Activated gamma-delta T cell treated with anti-CD3 and anti-CD28 coated beads, Interleukin-2, amount 50 U/mL, for 16 hours (primary cell): ENCODE measurements at regions not wholly inside any gene's neighbourhood (a gene's known extent, or its start where the extent isn't known, plus 50 kb on each side); places are given as distances from the start of the nearest gene placed in this dataset.
"Not testable (repeated sequence)": the region's sequence is repeated elsewhere in the genome, so short reads cannot be mapped to it uniquely, and the experiment has no call there.

ENCODE experiments used
- DNase-seq: peaks from one replicate; pipeline ENCODE4 v3.0.0-alpha.2; 2020; ENCODE audit warnings: low read depth

DNA sequence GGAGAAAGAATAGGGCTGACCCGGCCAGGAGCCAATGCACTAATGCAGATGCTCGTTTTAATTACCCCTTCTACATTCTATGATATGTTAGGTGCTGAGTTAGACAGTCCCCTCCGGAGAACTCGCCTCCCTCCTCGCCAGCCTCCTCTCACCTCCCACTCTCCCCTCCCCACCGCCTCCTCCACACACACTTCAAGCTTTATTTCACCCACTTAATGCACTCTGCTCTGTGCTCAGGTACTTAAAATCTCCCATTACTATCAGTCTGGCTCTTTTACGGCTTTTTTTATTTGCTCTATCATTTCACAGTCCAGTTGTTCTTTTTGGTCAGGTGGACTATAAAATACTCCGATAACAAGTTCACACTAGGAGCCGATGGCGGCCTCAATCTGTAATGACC lies 231.6 kb downstream of the TEX36 start:
- no peak for DNase-seq

DNA sequence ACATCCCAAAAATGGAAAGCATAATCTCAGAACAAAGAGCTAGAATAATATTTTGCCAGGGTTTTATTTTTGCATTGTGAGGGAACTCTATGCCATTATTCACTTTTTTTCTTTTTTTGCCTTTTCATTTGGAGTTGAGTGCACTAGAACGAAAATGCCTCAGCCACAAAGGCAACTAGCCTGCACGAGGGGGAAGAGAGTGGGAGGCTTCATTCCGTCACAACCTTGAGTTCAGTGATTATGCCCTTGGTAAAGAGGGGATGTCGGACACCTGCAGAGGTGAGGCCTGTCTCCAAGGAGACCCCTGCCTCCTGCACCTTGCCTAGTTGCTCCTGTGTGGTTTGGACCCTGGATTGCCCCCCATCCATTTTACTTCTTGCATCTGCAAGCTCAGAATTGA lies 232.7 kb downstream of the TEX36 start:
- DNase-seq = no peak

DNA sequence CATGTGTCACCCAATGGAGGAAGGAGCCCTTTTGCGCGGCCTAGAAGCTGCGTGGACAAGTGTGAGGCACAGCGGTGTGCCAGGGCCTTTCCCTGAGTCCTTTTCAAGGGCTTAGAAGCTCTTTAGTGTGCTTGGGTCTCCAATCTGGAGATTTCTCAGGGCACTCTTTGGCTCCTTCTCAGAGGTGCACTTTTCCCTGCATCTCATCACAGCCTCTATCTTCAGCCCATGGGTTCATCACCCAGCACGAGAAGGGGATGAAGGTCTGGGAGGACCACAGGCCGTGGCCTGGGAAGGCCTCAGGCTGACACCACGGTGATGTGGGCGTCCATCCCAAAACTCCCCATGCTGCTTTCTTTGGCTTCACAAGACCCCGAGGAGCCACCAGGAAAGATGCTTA lies 233.4 kb downstream of the TEX36 start:
- DNase-seq = no peak

DNA sequence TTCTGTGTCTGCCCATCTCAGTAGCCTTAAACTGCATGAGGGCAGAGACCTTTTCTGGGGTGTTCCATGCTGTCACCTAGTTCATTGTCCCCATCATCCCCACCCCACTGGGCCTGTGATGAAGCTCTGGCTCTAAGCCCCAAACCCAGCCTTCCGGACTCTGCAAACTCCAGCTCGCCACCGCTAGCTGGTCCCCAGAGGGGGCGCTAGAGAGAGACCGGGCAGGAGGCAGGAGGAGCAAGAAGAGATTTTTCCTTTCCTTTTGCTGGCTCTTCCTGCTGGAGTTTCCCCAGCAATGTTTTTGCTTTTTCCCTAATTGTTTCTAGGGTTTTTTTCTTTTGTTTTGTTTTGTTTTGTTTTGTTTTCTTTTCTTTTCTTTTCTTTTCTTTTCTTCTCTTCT lies 234.4 kb downstream of the TEX36 start:
- no peak for DNase-seq

DNA sequence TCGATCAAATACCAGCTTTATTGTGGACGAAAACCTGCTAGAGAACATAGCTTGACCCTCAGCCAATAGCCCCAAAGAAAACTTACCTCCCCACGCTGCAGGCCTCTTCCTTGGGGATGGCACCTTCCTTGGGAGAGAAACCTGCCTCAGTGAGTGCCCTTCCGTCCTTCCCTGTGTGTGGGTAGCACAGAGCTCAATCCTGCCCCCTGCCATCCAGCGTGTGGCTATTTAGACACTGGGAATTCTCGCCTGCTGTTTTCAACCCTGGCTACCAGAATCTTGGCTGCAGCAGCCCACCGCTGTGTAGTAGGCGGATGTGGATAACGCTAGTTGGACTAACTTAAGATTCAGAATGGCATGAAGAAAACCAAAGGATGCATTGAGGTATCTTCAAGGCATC lies 238.2 kb downstream of the TEX36 start:
- no peak for DNase-seq

DNA sequence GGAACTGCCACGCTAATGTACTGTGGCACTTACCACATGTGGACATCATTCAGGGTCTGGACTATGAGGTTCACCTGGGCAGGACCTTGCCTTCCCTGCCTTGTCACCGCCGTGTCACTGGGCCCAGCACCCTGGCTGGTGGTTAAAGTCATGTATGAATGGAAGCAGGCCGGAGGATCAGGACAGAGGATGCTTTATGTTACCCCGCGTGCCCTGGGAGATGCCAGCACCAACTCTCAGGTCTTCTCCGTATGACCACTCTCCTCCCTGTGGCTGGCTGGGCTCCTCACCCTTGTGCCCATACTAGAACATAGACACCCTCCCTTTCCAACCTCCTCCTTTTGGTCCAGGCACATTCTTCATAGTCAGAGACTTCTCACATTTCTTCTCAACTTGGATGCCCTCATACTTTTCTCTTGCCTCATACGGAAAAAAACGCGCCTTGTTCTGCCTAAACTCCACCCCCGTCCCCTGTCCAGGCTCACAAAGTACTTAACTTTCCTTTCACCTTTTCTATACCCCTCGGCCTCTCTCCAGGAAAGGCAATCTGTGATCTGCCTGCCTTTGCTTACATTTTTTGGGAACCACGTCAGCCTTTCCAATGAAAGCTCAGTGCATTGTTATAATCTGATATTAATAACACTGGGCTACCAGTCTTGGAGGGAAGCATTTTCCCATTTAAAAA lies 240.0 kb downstream of the TEX36 start:
- DNase-seq = no peak

DNA sequence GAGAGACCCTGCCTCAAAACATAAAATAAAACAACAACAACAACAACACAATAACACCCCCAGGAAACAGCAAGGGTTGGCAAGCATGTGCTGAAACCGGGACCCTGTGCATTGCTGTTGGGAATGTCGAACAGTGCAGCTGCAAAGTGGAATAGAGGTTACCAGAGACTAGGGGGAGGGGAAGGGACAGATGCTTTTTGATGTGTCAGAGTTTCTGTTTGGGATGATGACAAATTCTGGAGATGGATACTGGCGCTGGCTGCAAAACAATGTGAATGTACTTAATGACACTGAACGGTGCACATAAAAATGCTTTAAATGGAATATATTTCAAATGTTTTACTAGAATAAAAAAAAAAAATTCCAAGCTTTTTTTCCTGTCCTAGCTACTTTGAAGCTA lies 241.8 kb downstream of the TEX36 start:
- DNase-seq = no peak

DNA sequence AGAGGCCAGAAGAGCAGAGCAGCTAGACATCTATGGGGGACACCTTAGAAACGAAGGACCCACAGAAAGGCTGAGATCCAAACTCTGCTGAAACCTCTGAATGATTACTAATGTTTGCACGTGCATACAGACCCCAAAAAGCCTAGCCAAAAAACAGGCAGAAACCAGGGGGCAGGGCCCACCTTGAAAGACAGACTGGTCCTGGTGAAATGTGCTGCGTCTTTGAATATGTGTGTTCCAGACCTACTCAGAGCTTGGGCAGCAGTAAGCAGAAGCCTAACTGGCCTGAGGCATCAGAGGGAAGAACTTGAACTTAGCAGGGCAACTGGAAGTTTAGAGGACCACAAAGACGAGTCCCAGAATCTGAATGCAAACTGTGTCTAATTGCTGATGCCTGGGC lies 251.8 kb downstream of the TEX36 start:
- DNase-seq = no peak

DNA sequence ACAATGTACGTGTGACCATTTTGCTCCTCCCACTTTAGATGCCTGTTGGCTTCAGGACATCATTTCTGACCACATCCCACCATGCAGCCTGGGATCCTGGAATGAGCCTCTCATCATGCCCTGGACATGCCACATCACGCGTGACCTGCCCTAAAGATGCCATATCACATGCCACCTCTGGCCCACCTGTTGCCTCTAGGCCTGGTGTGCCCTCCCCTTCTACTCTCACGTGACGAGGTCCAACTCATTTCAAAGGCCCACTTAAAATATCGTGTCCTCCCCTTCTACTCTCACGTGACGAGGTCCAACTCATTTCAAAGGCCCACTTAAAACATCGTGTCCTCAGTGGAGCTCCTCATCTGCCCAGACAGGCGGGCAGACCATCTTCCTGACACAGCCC lies 254.9 kb downstream of the TEX36 start:
- no peak for DNase-seq

DNA sequence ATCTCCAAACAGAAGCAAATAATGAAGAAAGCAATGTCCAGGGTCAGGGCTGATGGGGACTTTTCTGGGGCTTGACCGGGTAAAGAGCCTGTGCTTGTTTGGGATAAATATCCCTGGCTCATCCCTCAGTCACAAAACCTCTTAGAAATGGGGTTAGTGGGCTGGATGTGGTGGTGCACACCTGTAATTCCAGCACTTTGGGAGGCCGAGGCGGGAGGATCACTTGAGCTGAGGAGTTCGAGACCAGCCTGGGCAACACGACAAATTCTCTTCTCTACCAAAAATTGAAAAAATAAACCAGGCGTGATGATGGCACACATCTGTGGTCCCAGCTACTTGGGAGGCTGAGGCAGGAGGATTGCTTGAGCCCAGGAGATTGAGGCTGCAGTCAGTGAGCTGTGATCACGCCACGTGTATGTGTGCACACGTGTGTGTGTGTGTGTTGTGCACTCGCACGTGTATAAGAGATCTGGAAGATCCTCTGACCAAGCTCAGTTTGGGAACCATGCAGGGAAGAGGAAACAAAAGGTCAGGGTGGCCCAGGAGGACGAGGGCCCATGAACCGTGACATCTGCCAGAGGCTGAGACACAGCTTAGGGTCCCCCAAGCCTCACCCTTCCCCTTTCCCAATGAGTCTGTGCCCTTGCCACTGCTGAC lies 258.6 kb downstream of the TEX36 start:
- DNase-seq = no peak

DNA sequence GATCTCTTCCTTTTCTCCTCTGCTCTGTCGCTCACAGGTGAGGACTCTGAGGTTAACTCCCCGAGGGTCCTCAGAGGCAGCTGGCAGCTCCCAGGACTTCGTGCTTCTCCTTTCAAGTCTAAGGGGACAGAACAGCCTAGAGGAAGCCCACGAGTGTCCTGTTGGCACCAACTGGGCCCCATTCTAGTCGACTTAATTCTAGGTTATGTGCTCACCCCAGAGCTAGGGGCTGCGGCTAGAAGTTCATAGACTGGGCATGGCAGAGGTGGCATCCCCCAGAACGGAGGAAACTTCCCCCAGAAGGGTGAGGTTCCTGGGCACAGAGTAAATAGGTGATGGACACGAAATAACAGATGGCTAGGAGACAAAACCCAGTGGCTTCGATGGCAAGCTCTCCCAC lies 259.4 kb downstream of the TEX36 start:
- DNase-seq = no peak

DNA sequence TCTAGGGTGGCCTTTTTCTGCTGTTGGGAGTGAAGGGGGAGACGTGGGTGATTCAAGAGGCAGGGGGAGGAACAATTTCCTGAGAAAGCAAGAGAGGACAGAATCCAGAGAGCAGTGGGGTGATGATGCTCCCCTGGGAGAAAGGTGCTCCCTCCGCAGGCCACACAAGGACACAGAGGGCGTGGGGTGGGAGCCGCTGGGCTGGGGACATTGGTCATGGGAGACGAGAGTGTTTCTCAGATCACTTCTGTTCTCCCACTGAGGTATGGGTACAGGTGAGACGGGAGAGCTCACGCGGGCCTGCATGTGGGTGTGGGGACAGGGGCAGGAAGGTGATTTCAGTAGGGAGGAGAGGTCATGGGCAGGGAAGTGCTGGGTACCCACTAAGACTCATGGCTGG lies 259.5 kb upstream of the CTBP2 start:
- no peak for DNase-seq

DNA sequence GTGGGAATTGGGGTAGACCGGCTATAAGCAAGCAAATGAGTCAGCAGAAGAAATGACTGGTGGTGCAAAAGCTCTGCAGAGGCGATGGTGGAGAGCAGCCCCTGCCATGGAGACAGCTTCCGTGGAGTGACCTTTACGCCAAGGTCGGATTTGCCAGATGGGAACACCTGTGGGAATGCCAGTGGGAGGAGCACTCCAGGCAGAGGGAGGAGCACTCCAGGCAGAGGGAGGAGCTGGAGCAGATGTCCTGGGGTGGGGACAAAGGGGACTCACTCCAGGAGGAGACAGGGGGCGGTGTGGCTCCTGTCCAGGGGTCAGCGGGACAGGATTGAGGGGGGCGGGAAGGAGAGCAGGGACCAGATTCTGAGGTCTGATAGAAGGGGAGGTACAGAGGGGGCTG lies 258.8 kb upstream of the CTBP2 start:
- no peak for DNase-seq

DNA sequence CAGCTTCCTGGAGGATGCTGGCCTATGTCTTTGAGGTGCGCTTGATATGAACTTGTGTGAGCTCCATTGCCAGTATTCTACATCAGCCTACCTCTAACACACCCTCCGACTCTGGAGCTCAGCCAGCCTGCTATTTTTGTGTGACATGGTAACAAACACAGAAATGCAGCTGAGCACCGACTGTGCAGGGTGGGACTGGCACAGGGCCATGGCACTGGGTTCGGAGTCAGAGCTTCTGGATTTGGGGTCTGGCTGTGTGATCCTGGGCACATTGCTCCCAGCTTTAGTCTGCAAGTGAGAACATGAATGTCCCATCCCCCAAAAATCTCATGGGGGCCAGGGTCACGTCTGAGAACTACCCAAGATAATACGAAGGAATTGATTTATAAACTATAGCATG lies 257.2 kb upstream of the CTBP2 start:
- no peak for DNase-seq

DNA sequence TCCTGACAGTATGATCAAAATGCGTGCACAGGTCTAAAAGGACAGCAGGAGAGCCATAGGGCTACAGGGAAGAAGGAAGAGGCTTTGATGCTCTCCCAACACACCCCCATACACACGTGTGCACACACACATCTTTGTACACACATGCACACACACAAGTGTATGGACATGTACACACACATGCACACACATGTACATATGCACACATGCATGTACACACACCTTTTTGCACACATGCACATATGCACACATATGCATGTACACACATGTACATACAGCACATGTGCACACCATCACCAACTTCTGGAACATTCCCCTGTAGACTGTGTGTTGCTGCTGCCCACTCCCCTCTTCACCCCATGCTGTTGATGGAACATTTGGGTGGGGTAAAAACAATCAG lies 255.6 kb upstream of the CTBP2 start:
- no peak for DNase-seq

DNA sequence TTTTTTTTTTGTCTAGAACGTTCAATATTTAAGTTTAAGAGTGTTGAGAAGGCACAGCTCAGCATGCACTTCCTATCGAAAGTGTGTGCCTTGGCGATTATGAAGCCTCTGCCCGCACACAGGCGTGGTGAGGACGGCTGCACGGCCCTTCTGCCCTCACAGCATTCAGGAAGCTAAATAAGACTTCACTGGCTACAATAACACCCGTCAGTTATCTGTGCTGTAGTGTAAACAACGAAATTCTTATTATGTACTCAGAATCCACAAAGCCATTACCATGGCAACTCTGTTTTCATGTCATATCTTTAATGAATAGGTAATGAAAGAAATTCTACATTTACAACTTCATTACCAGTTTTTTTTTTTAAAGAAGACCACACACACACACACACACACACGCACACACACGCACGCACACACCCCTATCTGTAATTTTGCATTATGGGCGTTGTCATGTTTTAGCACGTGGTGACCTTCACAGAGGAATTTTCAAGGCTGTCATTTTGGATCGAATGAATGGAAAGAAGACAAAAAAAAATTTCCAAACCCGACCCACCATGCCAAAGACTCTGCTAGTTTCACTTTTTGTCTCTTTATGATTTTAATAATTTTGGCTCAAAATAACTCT lies 254.8 kb upstream of the CTBP2 start:
- DNase-seq = no peak

DNA sequence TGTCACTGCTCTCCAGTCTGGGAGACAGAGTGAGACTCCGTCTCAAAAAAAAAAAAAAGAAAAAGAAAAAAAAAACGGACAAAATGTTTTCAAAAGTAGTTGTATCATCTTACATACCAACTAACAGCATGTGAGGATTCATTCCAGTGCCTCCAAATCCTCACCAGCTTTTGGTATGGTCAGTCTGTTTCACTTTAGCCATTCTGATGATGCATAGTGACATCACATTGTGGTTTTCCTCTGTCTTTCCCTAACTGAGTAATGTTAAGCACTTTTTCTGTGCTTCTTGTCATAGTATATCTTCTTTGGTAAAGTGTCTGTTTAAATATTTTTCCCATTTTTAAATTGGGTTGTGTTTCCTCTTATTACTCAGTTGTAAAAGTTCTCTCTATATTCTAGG lies 251.4 kb upstream of the CTBP2 start:
- no peak for DNase-seq

DNA sequence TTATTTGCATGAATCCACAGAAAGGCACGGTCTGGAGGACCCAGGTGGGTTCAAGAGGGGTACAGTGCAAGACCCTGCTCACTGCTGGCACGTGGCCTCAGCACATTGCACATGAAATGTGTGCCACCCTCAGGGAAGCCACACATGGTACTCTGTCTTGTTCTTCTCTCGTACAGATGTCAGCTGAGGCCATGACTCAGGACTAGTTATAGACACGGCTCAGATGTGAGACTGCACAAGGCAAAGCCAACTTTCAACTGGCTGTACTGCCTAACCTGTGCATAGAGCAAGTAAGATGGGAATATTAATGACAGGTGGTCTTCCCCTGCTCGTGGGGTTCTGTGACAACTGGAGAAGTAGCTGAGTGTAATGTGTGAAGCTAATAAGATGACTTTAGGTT lies 249.4 kb upstream of the CTBP2 start:
- DNase-seq = no peak

DNA sequence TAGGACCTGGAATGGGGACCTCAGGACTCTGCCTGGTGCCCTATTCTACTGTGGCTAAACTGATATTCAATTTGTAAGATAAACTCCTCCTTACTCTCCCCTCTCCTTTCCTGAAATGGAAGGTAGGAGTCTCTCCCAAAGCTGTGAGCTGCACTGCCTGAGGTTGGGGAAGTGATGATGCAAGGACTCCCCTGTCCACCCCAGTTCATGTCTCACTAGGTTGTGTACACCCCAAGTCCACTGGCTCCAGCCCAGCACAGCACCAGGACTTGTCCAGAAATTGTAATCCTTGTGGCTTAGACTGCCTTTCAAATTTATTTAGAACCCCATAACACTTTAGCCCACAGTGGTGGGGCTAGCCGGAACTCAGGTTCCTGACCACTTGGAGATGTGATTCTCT lies 247.2 kb upstream of the CTBP2 start:
- no peak for DNase-seq

DNA sequence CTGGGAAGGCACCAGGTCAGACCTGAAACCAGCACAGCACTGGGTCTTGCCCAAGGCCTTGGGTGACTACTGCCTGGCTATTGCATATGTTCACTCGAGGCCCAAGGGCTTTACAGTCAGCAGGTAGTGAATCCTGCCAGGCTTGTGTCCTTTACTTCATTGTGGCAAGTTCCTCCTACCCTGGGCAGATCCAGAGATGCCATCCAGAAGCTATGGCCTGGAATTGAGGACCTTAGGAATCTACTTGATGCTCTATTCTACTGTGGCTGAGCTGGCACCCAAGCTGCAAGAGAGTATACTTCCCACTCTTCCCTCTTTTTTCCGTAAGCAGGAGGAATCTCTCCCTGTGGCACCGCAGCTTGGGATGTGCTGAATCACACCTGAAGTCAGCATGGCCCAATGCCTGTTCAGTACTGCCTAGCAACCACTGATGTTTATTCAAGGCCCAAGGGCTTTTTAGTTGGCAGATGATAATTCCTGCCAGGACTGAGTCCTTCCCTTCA lies 246.7 kb upstream of the CTBP2 start:
- no peak for DNase-seq

DNA sequence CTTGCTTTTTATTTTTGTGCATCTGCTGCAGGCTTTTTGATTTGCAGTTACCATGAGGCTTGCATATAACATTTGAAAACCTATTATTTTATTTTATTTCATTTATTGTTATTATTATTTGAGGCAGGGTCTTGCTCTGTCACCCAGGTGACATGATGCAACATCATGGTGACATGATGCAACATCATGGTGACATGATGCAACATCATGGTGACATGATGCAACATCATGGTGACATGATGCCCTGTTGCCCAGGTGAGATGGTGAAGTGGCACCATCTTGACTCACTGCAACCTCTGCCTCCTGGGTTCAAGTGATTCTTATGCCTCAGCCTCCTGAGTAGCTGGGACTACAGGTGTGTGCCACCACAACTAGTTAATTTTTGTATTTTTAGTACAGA lies 244.5 kb upstream of the CTBP2 start:
- not testable (repeated sequence) for DNase-seq

DNA sequence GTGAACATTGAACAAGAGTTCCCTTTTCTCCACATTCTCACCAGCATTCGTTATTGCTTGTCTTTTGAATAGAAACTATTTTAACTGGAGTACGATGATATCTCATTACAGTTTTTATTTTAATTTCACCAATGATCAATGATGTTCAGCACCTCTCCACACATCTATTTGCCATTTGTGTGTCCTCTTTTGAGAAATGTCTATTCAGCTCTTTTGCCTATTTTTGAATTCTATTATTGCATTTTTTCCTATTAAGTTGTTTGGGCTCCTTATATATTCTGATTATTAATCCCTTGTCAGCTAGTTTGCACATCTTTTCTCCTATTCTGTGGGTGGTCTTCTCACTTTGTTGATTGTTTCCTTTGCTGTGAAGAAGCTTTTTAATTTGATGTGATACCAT lies 241.1 kb upstream of the CTBP2 start:
- DNase-seq = no peak

DNA sequence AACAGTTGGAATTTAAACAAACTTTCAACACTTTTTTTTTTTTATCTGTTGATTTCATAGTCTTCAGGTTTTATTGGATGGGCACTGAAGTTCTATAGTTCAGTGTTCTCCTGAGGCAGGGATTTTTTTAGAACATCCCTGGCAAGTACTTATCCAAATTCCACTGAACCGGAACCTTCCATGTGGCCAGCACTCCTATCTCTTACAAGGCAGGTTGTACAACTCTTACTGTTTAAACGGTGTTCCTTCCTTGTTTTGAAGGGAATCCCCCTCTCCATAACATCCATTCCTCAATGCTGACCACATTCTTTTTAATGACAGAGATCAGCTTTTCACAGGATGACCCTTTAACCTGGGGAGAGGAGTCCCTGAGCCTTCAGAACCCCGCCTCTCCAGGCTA lies 238.9 kb upstream of the CTBP2 start:
- DNase-seq = no peak

DNA sequence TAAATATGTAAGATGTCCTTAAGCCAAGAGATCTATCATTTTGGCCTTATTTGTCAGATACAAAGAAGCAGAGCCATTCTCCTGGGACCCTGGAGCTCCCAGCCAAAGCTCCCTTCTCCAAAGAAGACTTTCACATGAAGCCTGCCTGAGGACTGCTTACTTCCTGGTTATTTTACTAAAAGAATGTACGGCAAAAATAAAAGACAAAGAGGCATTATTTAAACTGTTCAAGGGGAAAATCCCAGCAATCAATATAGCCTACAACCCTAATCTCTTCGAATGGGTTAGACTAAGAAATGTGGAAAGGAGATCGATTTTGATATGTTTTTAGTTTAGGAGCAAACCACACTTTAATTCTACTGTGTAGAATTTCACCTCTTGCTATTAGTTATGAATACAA lies 237.9 kb upstream of the CTBP2 start:
- no peak for DNase-seq
